GM18511 (cell line): ENCODE measurements at regions not wholly inside any gene's neighbourhood (a gene's known extent, or its start where the extent isn't known, plus 50 kb on each side); places are given as distances from the start of the nearest gene placed in this dataset.

Source experiments
- ATAC-seq: cut with Tn5 transposase; IDR thresholded peaks from one replicate; pipeline ENCODE4 v1.9.1; 2021; ENCODE audit warnings: mild to moderate bottlenecking, moderate library complexity; ENCODE audit not compliant: unreplicated experiment

DNA sequence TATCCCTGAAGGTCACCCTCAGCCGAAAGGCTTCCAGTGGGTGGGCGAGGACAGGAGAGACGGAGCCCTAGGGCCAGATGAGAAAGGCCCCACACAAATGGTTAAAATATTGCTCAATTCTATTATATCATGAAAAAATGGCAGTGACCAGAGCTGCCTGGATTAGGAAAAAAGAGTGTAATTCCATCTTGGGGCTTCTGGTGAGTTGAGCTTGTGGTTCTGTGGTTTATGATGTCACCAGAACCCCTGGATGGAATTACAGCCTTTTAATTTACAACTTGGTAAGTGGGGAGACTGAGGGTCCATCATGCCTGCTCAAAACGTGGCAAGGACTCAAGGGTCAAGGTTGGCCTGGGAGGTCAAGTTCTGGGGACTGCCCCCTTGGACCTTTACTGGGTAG, 55.5 kb upstream of the STC2 start:
- no peak for ATAC-seq

GRCh38 chr5:173378727-173379126, 50.5 kb upstream of the STC2 start:
- ATAC-seq, result no peak
